ENCODE measurements at regions not wholly inside any gene's neighbourhood (a gene's known extent, or its start where the extent isn't known, plus 50 kb on each side); places are given as distances from the start of the nearest gene placed in this dataset.
A peak's percentile ranks its signal among the peaks of the same experiment; 100 is the strongest.

DNA sequence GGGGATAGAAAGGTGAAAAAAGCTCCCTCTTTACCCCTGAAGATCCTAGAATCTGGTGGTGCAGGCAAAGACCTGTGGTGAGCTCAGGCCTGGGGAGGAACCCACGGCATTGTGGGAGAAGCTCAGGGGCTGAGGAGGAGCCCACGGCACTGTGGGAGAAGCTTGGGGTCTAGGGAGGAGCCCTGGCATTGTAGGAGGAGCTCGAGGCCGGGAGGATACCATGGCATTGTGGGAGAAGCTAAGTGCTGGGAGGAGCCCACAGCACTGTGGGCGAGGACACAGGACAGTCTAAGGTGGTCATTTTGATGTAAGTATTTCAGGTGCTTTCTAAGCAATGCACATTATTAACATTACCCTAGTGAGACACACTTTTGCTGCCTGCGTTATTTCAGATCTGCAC lies 179.7 kb downstream of the HSD17B3 start:
- H3K27ac ChIP-seq, result no peak overlapping the region
- TF ChIP-seq, protein P1, sequence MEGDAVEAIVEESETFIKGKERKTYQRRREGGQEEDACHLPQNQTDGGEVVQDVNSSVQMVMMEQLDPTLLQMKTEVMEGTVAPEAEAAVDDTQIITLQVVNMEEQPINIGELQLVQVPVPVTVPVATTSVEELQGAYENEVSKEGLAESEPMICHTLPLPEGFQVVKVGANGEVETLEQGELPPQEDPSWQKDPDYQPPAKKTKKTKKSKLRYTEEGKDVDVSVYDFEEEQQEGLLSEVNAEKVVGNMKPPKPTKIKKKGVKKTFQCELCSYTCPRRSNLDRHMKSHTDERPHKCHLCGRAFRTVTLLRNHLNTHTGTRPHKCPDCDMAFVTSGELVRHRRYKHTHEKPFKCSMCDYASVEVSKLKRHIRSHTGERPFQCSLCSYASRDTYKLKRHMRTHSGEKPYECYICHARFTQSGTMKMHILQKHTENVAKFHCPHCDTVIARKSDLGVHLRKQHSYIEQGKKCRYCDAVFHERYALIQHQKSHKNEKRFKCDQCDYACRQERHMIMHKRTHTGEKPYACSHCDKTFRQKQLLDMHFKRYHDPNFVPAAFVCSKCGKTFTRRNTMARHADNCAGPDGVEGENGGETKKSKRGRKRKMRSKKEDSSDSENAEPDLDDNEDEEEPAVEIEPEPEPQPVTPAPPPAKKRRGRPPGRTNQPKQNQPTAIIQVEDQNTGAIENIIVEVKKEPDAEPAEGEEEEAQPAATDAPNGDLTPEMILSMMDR (conservative IDR thresholded peaks at IDR 0.05), result no peak

DNA sequence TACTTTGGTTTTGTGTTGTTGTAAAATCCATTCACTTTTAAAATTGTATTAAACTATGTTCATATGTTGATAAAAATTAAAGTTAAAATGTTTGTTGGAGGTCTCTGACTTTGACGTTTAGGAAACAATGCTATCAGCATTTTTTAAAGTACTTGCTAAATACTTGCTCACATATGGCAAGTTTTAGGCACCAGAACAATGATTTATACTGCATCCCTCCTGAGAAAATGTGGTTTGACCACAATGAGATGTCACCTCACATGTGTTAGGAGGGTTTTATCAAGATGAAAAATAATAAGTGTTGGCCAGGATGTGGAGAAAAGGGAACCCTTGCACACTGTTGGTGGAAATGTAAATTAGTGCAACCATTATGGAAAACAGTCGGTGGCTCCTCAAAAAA lies 180.8 kb downstream of the HSD17B3 start:
- TF ChIP-seq, protein P1 (conservative IDR thresholded peaks at IDR 0.05), result no peak

GRCh38 chr9:96117398-96118080 lies 184.4 kb downstream of the HSD17B3 start:
- H3K27ac ChIP-seq, result no peak overlapping the region

More for the DNA sequence above, 180.8 kb downstream of the HSD17B3 start:
- H3K27ac ChIP-seq, result no peak overlapping the region

GRCh38 chr9:96116275-96117064 lies 185.5 kb downstream of the HSD17B3 start:
- no peak overlapping the region for H3K27ac ChIP-seq
- TF ChIP-seq, protein P1 (conservative IDR thresholded peaks at IDR 0.05), result no peak

More at GRCh38 chr9:96117398-96118080, 184.4 kb downstream of the HSD17B3 start:
- TF ChIP-seq, protein P1 (conservative IDR thresholded peaks at IDR 0.05), result no peak

DNA sequence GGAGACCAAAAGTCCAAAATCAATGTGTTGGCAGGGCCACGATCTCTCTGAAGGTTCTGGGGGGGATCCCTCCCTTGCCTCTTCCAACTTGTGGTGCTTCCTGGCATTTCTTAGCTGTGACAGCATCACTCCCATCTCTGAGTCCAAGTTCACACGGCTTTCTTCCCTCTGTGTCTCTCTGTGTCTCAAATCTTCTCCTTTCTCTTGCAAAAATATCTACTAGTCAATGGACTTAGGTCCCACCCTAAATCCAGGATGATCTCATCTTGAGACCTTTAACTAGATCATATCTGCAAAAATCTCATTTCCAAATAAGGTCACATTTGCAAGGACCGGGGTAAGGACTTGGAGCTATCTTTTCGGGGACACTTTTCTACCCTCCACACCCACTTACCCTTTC lies 186.1 kb downstream of the HSD17B3 start:
- H3K27ac ChIP-seq, result no peak overlapping the region
- TF ChIP-seq, protein P1 (conservative IDR thresholded peaks at IDR 0.05), result no peak

DNA sequence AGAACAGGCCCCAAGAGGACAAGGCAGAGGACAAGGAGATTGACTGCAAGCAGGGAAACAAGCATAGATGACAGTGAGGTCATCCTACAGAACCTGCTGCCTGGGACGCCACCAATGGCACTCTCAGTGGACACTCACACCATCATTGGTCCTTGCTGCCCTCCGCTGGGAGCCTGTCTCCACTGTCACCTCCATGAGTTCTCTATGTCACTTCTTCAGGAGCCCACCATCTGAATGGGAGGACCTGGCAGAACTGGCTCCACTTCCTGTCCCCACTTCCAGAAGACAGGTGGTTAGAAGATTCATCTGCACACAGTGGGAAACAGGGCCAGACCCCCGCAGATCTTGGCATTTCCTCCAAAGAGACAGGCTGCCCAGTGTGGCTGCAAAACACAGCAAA lies 188.9 kb downstream of the HSD17B3 start:
- TF ChIP-seq, protein P1 (conservative IDR thresholded peaks at IDR 0.05), result peak; percentile 56
- H3K27ac ChIP-seq, result no peak overlapping the region

DNA sequence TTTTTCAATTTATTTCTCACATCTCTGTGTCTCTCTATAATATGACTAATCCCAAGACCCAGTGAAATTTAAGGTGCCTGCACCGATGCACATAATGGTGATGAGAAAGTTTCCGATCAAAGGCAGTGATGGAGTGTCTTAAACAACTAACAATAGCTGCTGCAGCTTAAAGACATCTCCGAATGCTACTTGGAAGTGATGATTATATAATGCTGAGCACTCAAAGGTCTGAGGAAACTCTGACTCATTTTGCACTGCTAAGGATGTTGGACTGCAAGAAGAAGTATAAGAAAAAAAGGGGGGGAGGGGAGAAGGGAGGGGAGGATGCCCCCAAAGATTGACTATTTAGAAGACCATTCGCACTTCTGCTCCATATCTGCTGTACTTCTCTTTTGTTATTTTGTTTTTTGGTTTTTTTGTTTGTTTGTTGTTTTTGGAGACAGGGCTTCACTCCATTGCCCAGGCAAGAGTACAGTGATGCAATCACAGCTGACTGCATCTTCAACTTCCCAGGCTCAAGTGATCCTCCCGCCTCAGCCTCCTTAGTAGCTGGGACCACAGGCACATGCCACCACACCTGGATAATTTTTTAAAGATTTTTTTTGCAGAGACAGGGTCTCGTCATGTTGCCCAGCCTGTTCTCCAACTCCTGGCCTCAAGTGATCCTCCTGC lies 192.2 kb downstream of the HSD17B3 start:
- H3K27ac ChIP-seq, result no peak overlapping the region
- TF ChIP-seq, protein P1 (conservative IDR thresholded peaks at IDR 0.05), result no peak
